ENCODE measurements at regions not wholly inside any gene's neighbourhood (a gene's known extent, or its start where the extent isn't known, plus 50 kb on each side); places are given as distances from the start of the nearest gene placed in this dataset.
A peak's percentile ranks its signal among the peaks of the same experiment; 100 is the strongest.

- no peak for DNase-seq
These were observed 170.3 kb upstream of the MGAT5 start for GRCh38 chr2:134083548-134083947.

GRCh38 chr2:134086594-134087219 lies 167.2 kb upstream of the MGAT5 start:
- DNase-seq: no peak

- no peak for DNase-seq
These were observed 166.4 kb upstream of the MGAT5 start for GRCh38 chr2:134087371-134087921.

GRCh38 chr2:134089454-134089853 lies 164.4 kb upstream of the MGAT5 start:
- no peak for DNase-seq

GRCh38 chr2:134097740-134098139 lies 156.1 kb upstream of the MGAT5 start:
- DNase-seq: no peak

GRCh38 chr2:134098321-134098720 lies 155.6 kb upstream of the MGAT5 start:
- DNase-seq: no peak

GRCh38 chr2:134099273-134099672 lies 154.6 kb upstream of the MGAT5 start:
- no peak for DNase-seq

- no peak for DNase-seq
These were observed 150.7 kb upstream of the MGAT5 start for GRCh38 chr2:134103196-134103595.

GRCh38 chr2:134104754-134105153 lies 149.1 kb upstream of the MGAT5 start:
- no peak for DNase-seq

- no peak for DNase-seq
These were observed 146.5 kb upstream of the MGAT5 start for GRCh38 chr2:134107402-134107801.

- DNase-seq: no peak
These were observed 145.8 kb upstream of the MGAT5 start for GRCh38 chr2:134108113-134108512.

GRCh38 chr2:134109246-134109645 lies 144.6 kb upstream of the MGAT5 start:
- DNase-seq: no peak

GRCh38 chr2:134109725-134110124 lies 144.1 kb upstream of the MGAT5 start:
- DNase-seq: no peak

- no peak for DNase-seq
These were observed 143.3 kb upstream of the MGAT5 start for GRCh38 chr2:134110532-134110931.

GRCh38 chr2:134117676-134118075 lies 136.2 kb upstream of the MGAT5 start:
- no peak for DNase-seq

GRCh38 chr2:134118279-134119116 lies 135.4 kb upstream of the MGAT5 start:
- DNase-seq: peak; percentile 90

- peak; percentile 53 for DNase-seq
These were observed 134.7 kb upstream of the MGAT5 start for GRCh38 chr2:134119117-134119712.

GRCh38 chr2:134119713-134120405 lies 134.0 kb upstream of the MGAT5 start:
- DNase-seq: peak; percentile 83

GRCh38 chr2:134120406-134120732 lies 133.5 kb upstream of the MGAT5 start:
- DNase-seq: no peak

- no peak for DNase-seq
These were observed 132.9 kb upstream of the MGAT5 start for GRCh38 chr2:134120733-134121630.

GRCh38 chr2:134122610-134123009 lies 131.3 kb upstream of the MGAT5 start:
- DNase-seq: no peak

- DNase-seq: no peak
These were observed 130.5 kb upstream of the MGAT5 start for GRCh38 chr2:134123332-134123731.
